ENCODE measurements at regions not wholly inside any gene's neighbourhood (a gene's known extent, or its start where the extent isn't known, plus 50 kb on each side); places are given as distances from the start of the nearest gene placed in this dataset.
"Not testable (repeated sequence)": the region's sequence is repeated elsewhere in the genome, so short reads cannot be mapped to it uniquely, and the experiment has no call there.

DNA sequence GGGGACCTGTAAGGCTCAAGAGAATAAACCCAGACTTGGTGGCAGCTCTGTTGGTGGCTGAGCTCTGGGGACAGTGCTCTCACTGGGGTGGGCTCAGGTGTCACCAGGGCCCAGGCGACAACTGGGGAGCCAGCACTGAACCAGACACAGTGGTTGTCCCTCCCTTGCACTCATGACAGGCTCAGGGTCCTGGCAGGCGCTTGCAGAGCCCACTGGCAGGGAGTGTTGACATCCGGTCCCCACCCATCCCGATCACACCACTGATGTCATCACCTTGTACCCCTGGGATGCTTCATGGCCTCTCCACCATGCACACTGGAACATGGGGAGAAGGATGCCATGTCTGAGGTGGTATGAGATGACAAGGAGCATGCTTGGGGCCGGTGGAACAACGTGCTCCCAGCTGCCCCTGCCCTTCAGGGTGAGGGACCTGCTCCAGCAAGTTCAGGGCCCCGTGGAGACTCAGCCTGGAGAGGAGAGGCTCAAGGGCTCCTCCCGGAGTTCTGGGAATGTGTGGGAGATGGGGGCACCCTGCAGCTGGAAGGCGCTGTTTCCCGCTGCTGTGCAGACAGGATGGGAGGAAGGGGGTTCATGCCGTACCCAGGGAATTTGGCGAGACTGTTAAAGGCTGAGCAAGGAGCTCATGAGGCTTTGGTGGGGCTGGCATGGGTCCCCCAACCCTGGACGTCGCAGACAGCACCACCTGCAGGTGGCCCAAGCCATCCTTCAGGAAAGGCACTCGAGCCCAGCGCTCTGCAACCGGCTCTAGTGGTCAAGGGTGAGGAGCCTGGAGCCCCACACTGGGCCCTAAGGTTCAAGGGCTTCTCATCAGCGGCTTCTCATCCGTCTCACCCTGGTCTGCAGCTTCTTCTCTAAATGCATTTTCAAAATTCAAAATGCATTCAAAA is 141.1 kb upstream of the ZNF469 start:
- peaks cover 14% of the 10 kb centered on the region for H3K9me3 Mint-ChIP-seq
- H3K27me3 Mint-ChIP-seq (ENCODE audit: low read depth); H3K4me1 Mint-ChIP-seq (ENCODE audit: low read depth); intact Hi-C loops (cut with micrococcal nuclease); H3K36me3 Mint-ChIP-seq (ENCODE audit: low read depth); H3K27ac Mint-ChIP-seq; DNase-seq (ENCODE audit: low spot score); H3K4me3 Mint-ChIP-seq (ENCODE audit: low read depth): not testable (repeated sequence)

DNA sequence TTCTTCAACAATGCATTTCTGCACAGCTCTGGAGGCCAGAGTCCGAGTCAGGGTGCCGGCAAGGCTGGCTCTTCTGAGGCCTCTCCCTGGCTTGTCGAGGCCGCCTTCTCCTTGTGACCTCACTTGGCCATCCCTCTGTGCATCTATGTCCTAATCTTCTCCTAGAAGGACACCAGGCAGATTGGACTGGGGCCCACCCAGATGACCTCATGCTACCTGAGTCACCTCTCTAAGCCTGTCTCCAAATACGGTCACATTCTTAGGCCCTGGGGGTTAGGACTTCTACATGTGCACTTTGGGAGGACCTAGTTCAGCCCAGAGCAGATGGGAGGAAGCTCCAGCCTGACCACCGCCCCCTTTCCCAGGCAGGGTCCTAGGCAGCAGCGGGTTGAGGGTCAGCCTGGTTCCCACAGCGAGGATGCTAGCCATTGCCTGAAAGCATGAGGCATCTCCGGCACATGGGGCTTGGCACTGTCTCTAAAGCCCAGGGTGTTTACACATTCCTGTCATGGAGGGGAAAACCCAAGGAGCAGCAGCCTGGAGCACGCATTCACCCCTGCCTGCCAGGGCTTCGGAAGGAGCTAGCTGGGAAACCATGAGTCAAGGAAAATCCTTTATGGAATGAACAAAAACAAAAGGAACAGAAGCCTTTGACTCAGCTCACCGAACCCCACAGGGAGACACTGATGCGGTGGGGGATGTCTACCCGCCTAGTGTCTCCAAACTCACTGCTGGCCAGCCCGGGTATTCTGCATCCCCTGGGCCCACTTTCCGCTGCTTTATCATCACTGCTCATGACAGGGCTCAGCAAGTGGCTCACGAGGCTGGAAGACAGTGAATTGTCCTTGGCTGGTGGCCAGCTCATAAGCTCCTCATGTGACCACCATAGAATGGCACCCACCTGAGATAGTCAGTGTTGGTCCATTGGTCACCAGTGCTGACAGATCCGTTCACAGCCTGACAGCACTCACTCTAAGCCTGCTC is 140.2 kb upstream of the ZNF469 start:
- H3K36me3 Mint-ChIP-seq (ENCODE audit: low read depth); H3K4me3 Mint-ChIP-seq (ENCODE audit: low read depth); intact Hi-C loops (cut with micrococcal nuclease); DNase-seq (ENCODE audit: low spot score); H3K27ac Mint-ChIP-seq; H3K27me3 Mint-ChIP-seq (ENCODE audit: low read depth); H3K4me1 Mint-ChIP-seq (ENCODE audit: low read depth): not testable (repeated sequence)
- peaks cover 14% of the 10 kb centered on the region for H3K9me3 Mint-ChIP-seq

DNA sequence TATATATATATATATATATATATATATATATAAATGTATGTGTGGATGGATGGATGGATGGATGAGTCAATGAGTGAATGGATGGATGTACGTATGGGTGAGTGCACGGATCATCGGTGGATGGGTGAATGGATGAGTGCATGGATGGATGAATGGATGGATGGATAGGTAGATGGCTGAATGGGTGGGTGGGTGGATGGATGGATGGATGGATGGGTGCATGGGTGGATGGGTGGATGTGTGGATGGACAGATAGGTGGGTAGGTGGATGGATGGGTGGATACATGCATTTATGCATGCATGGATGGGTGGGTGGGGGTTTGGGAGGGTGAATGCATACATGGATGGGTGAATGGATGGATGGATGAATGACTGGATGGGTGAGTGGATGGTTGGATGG is 138.8 kb upstream of the ZNF469 start:
- H3K4me3 Mint-ChIP-seq (ENCODE audit: low read depth); intact Hi-C loops (cut with micrococcal nuclease); H3K27ac Mint-ChIP-seq; DNase-seq (ENCODE audit: low spot score); H3K27me3 Mint-ChIP-seq (ENCODE audit: low read depth); H3K36me3 Mint-ChIP-seq (ENCODE audit: low read depth); H3K4me1 Mint-ChIP-seq (ENCODE audit: low read depth): not testable (repeated sequence)
- H3K9me3 Mint-ChIP-seq: peaks cover 14% of the 10 kb centered on the region

DNA sequence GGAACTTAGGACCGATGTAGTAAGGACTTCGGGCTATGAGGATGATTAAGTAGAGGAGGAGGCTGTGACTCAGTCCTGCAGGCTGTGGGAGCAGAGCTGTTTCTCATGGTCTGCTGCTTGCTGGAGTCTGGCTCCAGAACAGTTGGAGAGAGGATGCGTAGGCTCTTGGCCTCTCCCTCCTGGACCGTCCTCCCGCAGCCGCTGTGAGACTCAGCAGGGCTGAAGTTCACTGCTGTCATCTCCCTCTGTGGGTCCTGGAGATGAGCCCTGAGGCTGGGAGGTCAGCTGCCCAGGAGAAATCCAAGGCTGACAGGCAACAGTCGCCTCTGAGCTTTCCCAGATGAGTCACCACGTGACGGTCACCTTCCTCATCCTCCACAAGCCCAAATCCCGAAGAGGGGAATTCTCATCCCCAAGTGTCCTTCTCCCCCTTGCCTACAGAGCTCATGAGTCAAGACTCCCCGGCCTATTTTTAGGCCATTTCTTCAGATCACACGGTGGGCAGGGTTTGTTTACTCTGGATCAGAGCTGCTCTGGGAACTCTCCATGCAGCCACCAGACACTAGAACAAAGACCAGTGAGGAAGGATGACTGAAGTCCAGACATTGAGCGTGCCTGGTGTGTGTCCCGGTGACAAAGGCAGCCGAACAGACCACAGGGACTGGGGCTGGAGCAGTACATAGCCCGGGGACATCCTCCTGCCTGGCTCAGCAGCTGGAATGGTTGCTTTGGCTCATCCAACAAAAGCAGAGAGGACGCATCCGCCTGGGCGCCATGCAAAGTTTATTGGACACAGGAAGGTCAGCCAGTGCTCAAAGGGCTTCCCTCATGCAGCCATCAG is 137.3 kb upstream of the ZNF469 start:
- H3K27me3 Mint-ChIP-seq (ENCODE audit: low read depth); intact Hi-C loops (cut with micrococcal nuclease); H3K4me1 Mint-ChIP-seq (ENCODE audit: low read depth); H3K36me3 Mint-ChIP-seq (ENCODE audit: low read depth); DNase-seq (ENCODE audit: low spot score); H3K4me3 Mint-ChIP-seq (ENCODE audit: low read depth); H3K27ac Mint-ChIP-seq: not testable (repeated sequence)
- H3K9me3 Mint-ChIP-seq: peaks cover 14% of the 10 kb centered on the region

DNA sequence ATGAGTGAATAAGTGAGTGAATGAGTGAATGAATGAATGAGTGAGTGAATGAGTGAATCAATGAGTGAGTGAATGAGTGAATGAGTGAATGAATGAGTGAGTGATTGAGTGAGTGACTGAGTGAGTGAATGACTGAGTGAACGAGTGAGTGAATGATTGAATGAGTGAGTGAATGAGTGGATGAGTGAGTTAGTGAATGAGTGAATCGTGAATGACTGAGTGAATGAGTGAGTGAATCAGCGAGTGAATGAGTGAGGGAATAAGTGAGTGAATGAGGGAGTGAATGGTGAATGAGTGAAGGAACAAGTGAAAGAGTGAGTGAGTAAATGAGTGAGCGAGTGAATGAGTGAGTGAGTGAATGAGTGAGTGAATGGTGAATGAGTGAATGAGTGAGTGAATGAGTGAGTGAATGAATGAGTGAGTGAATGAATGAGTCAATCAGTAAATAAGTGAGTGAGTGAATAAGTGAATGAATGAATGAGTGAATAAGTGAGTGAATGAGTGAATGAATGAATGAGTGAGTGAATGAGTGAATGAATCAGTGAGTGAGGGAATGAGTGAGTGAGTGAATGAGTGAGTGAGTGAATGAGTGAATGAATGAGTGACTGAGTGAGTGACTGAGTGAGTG is 135.7 kb upstream of the ZNF469 start:
- intact Hi-C loops (cut with micrococcal nuclease); H3K27me3 Mint-ChIP-seq (ENCODE audit: low read depth); H3K4me1 Mint-ChIP-seq (ENCODE audit: low read depth); DNase-seq (ENCODE audit: low spot score); H3K4me3 Mint-ChIP-seq (ENCODE audit: low read depth); H3K36me3 Mint-ChIP-seq (ENCODE audit: low read depth); H3K27ac Mint-ChIP-seq: not testable (repeated sequence)
- H3K9me3 Mint-ChIP-seq: peaks cover 14% of the 10 kb centered on the region

DNA sequence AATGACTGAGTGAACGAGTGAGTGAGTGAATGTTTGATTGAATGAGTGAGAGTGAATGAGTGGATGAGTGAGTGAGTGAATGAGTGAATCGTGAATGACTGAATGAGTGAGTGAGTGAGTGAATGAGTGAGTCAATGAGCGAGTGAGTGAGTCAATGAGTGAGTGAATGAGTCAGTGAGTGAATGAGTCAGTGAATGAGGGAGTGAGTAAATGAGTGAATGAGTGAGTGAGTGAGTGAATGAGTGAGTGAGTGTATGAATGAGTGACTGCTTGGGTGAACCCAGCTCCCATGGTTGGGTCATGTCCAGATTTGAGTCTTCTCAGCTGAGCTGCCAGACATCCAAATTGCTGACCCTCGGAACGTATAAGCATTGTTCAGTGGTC is 135.2 kb upstream of the ZNF469 start:
- H3K9me3 Mint-ChIP-seq: peaks cover 14% of the 10 kb centered on the region
- H3K36me3 Mint-ChIP-seq (ENCODE audit: low read depth); intact Hi-C loops (cut with micrococcal nuclease); H3K4me3 Mint-ChIP-seq (ENCODE audit: low read depth); H3K27me3 Mint-ChIP-seq (ENCODE audit: low read depth); DNase-seq (ENCODE audit: low spot score); H3K27ac Mint-ChIP-seq; H3K4me1 Mint-ChIP-seq (ENCODE audit: low read depth): not testable (repeated sequence)

DNA sequence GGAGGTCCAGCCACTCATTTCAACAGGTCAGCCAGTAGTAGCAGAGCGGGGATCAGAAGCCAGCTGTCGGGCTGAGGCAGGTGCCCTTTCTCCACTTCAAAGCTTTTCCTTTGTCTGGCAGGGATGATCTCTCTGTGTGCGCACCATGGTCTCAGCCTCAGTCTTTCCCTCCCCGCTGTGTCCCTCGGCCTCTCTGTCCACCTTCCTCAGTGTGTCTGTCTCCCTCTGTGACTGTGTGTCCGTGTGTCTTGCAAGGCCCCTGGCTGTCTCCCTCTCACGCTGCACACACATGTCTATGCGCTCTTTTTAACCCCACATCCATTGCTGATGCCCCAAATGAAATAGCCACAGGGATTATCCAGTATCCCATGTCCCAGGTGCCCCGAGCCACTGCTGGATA is 134.0 kb upstream of the ZNF469 start:
- H3K27me3 Mint-ChIP-seq (ENCODE audit: low read depth); H3K36me3 Mint-ChIP-seq (ENCODE audit: low read depth); H3K4me3 Mint-ChIP-seq (ENCODE audit: low read depth); intact Hi-C loops (cut with micrococcal nuclease); H3K4me1 Mint-ChIP-seq (ENCODE audit: low read depth); H3K27ac Mint-ChIP-seq; DNase-seq (ENCODE audit: low spot score): not testable (repeated sequence)
- peaks cover 11% of the 10 kb centered on the region for H3K9me3 Mint-ChIP-seq

DNA sequence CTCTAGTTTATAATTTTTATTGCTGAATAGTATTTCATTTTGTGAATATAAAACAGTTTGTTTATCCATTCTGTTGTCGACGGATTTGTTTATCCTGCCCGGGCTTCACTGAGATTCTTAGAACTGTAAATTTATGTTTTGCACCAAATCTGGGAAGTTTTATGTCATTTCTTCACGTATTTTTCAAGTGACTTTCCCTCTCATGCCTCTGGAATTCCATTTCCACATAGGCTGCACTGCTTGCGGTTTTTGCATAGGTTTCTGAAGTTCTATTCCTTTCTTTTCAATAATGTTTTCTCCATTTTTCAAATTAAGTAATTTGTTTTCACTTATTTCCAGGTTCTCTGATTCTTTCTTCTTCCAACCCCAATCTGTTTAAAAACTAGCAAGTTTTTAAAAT is 132.4 kb upstream of the ZNF469 start:
- H3K9me3 Mint-ChIP-seq; H3K27me3 Mint-ChIP-seq (ENCODE audit: low read depth); DNase-seq (ENCODE audit: low spot score); H3K4me1 Mint-ChIP-seq (ENCODE audit: low read depth); H3K36me3 Mint-ChIP-seq (ENCODE audit: low read depth); H3K27ac Mint-ChIP-seq; intact Hi-C loops (cut with micrococcal nuclease); H3K4me3 Mint-ChIP-seq (ENCODE audit: low read depth): not testable (repeated sequence)

DNA sequence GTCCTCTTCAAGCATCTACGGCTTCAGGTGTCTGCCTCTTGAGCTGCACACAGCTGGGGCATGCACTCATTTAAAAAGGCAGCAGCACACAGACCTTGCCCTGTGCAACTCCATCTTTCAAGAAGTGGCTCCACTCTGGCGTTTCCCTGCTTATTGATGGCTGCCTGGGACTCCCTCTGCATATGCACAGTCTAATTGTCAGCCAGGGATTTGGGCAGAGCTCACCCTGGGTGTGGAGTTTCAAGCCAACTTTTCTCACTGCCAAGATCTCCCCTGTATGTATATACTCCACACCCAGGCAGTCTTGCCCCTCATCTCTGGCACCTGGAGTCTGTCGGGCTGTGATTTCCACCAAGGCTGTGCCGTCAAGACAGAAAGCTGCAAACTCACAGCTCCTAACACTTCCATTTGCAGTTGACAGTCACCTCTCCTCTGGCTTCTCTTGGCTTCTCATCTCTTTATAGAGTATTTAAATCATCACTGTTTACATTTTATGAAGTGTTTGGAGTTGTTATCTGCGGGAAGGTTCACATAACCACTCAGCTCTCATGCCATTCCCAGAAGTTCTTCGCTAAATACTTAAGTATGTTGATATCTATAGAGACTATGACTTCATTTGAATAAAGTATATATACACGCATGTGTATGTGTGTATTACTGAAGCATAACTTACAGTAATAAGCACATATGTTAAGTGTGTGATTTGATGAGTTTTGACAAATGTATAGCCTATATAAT is 130.5 kb upstream of the ZNF469 start:
- H3K4me1 Mint-ChIP-seq (ENCODE audit: low read depth); H3K27me3 Mint-ChIP-seq (ENCODE audit: low read depth); H3K27ac Mint-ChIP-seq; H3K36me3 Mint-ChIP-seq (ENCODE audit: low read depth); H3K9me3 Mint-ChIP-seq; DNase-seq (ENCODE audit: low spot score); intact Hi-C loops (cut with micrococcal nuclease); H3K4me3 Mint-ChIP-seq (ENCODE audit: low read depth): not testable (repeated sequence)

DNA sequence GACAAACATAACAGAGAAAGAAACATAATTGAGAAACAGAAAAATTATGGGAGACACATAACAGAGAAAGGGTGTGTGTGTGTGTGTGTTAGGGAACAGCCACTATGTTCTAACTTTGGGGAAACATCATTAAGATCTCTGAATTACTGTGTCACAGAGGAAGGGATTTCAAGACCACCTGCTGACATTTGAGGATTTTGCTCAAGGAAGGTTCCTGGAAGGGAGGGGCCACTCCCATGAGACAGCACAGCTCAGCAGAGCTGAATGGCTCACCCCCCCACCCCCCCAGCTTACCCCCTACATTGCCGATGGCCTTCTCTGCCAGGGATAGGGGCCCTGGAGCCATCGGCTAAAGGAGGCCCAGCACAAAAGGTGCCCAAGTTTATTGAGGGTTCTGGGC is 124.6 kb upstream of the ZNF469 start:
- H3K4me1 Mint-ChIP-seq (ENCODE audit: low read depth); intact Hi-C loops (cut with micrococcal nuclease): not testable (repeated sequence)
- H3K27me3 Mint-ChIP-seq (ENCODE audit: low read depth): peaks cover 23% of the 10 kb centered on the region

DNA sequence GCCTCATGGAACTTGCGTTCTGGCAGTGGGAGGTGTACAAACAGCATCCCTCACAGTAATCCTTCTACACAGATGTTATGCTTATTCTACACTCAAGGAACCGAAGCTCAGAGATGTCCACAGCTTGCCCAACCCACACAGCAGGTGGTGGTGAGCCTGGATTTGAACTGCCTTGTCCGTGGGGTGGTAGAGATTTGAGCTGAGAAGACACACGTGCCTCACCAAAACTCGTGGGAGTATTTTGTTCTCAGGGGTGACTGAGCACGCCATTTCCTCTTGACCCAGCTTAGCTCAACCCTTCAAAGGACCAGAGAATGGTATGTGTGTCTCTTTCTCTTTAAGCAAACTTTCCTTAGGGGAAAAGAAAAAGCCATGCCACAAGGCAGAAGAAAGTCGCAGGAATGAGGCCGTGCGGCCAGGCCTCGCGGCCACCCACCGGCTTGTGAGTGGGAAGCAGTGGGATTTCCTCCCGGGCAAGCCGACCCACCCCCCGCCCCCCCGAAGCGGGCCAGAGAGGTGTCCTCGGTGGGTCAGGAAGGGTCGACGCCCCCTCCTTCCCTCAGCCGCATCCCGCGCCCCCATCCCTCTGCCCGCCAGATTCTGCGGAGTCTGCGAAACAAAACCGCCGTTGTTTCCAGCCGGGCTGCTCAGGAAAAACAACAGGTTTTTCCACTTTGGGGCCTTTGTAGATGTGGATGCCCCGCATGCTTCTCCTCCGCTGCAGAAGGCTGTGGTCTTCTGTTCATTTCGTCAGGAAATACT is 123.8 kb upstream of the ZNF469 start:
- H3K27ac Mint-ChIP-seq; H3K4me1 Mint-ChIP-seq (ENCODE audit: low read depth); H3K9me3 Mint-ChIP-seq; H3K4me3 Mint-ChIP-seq (ENCODE audit: low read depth); H3K36me3 Mint-ChIP-seq (ENCODE audit: low read depth); intact Hi-C loops (cut with micrococcal nuclease); DNase-seq (ENCODE audit: low spot score): not testable (repeated sequence)
- H3K27me3 Mint-ChIP-seq (ENCODE audit: low read depth): peaks cover 23% of the 10 kb centered on the region

More for the DNA sequence above, 124.6 kb upstream of the ZNF469 start:
- not testable (repeated sequence) for H3K9me3 Mint-ChIP-seq; DNase-seq (ENCODE audit: low spot score); H3K36me3 Mint-ChIP-seq (ENCODE audit: low read depth); H3K27ac Mint-ChIP-seq; H3K4me3 Mint-ChIP-seq (ENCODE audit: low read depth)
